NCI-H345 (cell line): ENCODE measurements at regions not wholly inside any gene's neighbourhood (a gene's known extent, or its start where the extent isn't known, plus 50 kb on each side); places are given as distances from the start of the nearest gene placed in this dataset.

ENCODE experiments used
- DNase-seq: peaks from one replicate; lab custom pipeline; 2025; lab: John Stamatoyannopoulos, UW

GRCh38 chr1:82215853-82216175, 415.1 kb downstream of the ADGRL2 start:
- no peak for DNase-seq

- no peak for DNase-seq
Observed at GRCh38 chr1:82215056-82215852, 414.5 kb downstream of the ADGRL2 start.

GRCh38 chr1:82214606-82215005, 413.9 kb downstream of the ADGRL2 start:
- DNase-seq = no peak

DNA sequence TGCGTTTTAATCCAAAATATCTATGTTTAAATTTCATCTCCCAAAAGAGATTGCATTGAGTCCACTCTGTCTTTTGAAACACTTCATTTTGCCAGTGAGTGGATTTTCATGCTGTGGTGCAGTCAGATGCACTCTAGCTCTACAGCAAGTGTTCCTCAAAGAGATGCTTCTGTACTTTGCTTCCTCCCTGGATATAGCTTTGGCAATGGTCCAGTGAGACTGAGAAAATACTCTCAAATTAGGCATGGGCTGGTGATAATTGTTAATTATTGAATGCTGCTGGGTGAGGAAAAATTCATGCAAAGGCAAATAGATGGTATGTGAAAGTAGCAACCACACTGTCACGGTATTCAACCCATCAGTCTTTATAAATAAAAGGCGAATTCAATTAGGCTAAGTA, 396.9 kb downstream of the ADGRL2 start:
- no peak for DNase-seq

DNA sequence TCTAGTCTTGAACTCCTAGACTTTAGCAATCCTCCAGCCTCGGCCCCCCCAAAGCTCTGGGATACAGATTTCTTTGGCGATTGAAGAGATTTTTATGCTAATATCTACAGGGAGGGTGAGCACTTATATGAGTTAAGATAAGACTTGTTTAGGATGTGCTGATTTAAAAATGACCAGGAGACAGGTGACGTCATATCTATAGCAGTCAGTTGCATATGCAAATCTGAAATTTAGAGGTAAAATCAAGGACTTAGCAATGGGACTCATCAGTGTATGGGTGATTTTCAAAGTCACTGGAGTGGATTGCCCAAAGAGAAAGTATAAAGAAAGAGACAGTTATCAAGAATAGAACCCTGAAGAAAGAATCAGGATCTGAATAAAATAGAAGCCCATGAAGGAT, 394.5 kb downstream of the ADGRL2 start:
- no peak for DNase-seq

- DNase-seq = no peak
Observed at GRCh38 chr1:82185084-82185483, 384.4 kb downstream of the ADGRL2 start.

DNA sequence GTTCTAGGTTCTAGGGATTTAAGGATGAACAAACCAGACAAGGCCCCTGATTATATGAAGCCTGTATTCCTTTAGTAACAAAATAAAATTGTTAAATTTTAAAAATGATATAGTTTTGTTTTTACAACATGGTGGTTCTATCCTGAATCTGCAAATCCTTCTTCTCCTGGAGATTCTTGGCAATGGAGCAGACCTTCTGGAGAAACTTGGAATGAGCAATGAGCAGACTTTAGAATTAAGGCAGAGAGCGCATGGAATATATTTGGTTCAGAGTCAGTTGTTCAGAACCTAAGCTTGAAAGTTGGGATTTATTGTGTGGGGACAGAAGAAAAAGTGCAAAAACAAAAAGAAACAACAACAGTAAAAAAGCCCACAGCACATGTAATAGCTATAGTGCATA, 381.1 kb downstream of the ADGRL2 start:
- no peak for DNase-seq

DNA sequence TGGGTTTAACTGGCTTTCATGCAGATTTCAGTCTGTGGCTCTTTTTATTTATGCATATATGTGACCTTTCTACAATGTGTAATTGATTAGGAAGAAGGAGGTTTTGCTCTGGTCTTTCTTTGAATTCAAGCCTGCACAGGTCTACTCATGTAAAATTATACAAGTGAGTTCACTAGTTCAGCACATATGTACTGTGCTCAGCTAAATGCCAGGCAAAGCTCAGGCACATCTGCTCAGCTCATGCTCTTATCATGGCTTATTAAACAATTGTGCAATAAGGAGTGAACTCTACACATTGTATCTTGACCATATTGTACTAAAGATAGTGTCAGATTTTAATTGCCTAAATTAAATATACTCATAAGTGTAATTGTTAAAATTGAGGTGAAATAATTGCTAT, 378.4 kb downstream of the ADGRL2 start:
- DNase-seq = no peak

DNA sequence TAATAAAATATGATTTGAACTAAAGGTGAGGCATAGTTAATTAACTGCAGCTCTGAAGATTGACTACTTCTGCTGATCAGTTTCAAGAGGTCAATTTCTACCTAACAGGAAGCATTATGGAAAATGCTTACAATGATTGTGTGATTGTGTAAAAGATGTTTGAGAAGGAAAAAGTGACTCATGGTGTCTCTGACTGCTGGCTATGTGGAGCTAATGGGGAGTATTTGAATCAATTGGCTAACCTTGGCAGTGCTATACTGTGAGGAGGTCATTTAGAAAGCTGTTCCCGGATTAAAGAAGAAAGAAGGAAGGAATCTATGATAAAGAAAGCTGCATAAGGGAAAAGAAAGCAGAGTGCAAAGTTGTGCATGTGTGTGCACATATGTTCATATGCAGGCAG, 376.5 kb downstream of the ADGRL2 start:
- no peak for DNase-seq

DNA sequence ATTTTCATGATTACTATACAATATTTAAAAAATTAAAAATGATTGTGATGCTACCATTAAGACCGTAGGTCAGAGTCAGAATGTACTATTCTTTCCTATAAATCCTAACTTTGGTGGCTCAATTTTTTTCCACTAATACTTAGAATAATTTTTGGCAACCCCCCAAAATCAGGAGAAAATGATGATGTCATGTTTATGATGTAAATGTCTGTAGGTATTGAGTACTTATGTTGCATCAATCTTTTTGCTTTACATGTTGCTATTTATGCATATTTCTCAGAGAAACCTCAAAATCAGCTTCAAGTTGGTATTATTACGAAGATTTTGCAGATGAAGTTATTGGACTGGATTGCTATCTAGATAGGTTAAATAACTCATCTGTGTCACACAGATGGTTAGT, 371.2 kb downstream of the ADGRL2 start:
- no peak for DNase-seq

DNA sequence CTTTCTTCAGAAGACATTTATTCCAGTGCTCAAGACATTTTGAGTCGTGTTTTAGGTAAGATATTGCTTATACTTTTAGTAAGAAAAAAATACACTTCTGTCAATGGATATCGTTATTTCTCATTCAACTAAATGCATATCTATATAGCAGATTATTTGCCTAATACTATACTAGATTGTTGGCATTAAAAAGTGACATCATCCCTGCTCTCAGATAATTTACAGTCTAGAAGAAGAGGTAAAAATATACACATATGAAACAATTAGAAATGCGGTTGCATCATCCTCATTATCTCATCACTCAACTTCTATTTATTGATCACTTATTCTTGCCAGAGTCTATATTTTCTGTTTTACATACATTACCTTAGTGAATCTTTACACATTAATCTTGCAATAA, 367.7 kb downstream of the ADGRL2 start:
- DNase-seq = no peak

- no peak for DNase-seq
Observed at GRCh38 chr1:82165304-82165703, 364.6 kb downstream of the ADGRL2 start.

DNA sequence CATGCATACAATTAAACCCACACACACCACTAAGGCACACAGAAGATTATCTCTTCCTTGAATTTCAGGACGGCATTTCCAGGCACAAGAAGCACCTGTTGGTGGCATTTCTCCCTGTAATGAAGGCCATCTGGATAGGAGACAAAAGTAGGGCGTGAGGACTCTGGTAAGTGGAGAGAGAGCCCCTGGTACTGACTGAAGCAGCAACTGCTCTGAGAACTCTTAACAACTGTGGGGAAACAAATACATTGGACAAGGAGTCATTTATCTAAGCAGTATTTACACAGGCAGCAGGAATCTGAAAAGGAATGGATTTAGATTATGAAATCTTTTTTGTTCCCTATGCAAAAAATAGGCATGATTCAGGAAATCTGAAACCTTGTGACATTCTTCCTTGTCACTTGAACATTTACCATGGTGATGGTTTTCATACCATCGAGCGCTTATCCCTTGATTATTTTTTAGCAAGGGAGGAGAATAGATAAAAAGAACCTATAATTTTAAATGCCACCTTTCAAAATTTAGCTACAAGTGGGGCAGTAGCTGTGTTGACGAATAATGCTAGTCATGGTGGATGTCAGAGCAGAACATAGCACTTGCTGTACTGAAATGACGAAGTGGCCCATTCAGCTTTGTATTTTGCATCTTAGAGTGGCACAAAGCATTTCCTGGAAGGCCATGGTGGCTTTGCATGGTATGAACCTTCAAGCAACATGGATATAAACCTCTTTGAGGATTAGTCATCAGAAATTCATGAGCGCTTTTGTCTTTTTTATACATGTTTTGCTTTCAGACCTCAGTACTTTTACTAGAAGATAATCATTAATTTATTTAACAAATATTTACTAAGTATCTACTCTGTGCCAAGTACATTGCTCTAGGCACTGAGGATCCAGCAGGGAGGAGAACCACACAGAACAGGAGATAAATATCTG, 362.0 kb downstream of the ADGRL2 start:
- peak; percentile 60 for DNase-seq

DNA sequence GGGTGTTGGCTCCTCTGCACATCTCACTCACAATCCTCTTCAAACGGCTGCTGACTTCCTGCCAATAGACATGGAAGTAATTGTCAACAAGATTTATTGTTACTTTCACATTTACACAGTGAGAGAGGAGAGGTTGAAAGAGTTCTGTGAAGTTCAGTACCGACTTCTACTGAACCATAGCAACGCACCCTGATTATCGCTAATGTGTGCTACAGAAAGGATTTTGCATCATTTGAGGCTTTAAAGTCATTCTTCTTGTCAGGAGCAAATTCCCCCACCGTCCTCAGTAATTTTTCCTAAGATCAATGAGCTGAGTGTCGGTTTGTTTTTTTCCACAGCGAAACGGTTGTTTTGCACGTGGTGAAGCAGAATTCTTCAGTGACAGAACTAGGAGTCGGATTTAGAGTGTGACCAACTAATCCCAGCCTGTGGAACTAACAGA, 361.0 kb downstream of the ADGRL2 start:
- peak; percentile 80 for DNase-seq

GRCh38 chr1:82160903-82161302, 360.2 kb downstream of the ADGRL2 start:
- DNase-seq = no peak

- DNase-seq = no peak
Observed at GRCh38 chr1:82160036-82160435, 359.3 kb downstream of the ADGRL2 start.

- no peak for DNase-seq
Observed at GRCh38 chr1:82158981-82159380, 358.2 kb downstream of the ADGRL2 start.

GRCh38 chr1:82154219-82154970, 353.7 kb downstream of the ADGRL2 start:
- no peak for DNase-seq

DNA sequence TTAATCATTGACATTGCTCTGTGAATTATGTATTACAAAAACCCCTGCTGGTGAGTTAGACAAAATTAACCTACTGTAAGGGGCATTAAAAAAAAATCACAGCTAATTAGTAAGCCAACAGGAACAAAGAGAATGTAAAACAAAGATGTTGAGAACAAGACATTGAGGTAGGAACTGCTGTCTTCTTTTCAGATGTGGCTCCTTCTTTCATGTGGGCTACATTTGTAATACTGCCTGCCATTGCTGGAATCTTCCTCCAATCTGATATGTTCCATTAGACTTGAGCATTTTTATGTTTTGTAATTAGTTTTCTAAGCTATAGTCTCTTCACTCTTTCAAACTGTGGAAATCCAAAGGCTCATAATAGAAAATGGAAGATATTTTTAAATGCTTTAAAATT, 353.0 kb downstream of the ADGRL2 start:
- no peak for DNase-seq

GRCh38 chr1:82153272-82153629, 352.5 kb downstream of the ADGRL2 start:
- no peak for DNase-seq

DNA sequence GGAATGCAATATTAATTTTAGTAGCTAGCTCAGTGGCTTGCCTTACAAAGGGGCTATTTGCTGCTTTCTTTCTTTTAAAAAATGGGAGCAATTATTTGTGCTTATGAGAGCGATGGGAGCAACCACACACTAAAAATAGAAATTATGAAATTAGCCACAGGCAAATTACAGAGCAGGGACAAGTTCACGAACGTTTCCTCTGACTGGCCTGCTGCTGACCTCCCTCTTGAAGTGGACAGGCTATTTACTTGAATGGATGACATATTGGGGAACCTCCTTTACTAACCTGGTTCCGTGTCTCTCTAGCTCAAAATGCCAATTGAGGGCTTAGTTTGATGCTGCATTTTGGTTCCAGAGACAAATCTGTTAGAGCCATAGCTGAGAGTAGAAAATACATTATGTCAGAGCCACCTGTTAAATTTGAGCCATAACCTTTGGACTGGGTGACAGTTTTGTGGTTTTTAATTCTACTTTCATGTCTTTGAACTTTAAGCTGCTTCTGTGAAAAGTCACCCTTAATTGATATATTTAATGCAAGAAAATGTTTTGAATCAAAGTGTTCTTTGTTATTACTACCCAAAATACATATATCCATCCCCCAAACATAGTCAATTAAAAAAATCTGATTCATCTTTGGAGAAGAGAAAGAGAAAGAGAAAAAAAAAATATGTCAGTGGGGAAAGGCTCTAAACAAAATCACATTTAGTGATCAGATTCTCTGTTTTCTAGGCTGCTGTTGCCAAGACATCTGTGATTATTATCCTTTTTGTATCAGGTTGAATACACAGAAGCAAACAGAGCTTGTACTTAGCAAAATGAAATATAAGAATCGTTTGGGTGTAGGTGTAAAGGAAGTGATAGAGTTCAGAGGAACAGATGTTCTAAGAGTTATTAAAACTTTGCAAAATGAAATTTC, 351.9 kb downstream of the ADGRL2 start:
- DNase-seq = no peak

DNA sequence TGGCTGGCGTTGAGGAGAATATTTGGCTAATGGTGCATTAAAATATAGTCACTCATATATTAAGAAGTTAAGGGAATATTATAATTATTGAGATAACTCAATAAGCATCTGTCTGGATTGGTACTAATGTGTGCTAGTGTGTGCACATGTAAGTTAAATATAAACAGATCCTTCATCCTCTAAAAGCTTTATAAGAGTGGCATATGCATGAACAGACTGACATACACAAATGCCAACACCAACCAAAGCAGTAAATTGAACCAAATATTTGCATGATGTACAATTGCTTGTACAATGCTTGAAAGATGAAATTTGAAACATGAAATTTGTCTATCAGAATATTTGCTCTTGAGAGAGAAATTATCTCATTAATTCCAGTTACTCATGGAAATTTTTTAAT, 344.9 kb downstream of the ADGRL2 start:
- no peak for DNase-seq
